Caco-2 (cell line): ENCODE measurements at regions not wholly inside any gene's neighbourhood (a gene's known extent, or its start where the extent isn't known, plus 50 kb on each side); places are given as distances from the start of the nearest gene placed in this dataset.

Source experiments
- BruUV-seq: library from RNA; stranded (reverse); fragments of 400-500 nt; replicated peaks from 2 replicates; lab custom pipeline; 2021; lab: Mats Ljungman, UMichigan
- CTCF ChIA-PET: fragments of 300-600 bp; sonication (Branson Sonifier 250); formaldehyde crosslinking; loops from one replicate; lab custom pipeline; 2022; ENCODE audit warnings: antibody characterized with exemption; lab: Charles Lee
- POLR2A ChIA-PET: fragments of 300-600 bp; sonication (Branson Sonifier 250); formaldehyde crosslinking; loops from one replicate; lab custom pipeline; 2022; ENCODE audit warnings: antibody characterized with exemption; lab: Charles Lee
- DNase-seq, 2 experiments: peaks; one replicate each; pipeline versions ENCODE4 v3.0.0 to v3.0.0-alpha.2; 2020 to 2022
- H3K27me3 ChIP-seq: replicated peaks from 2 replicates; pipeline ENCODE4 v1.6.0; 2011; ENCODE audit warnings: low read length; ENCODE audit not compliant: control insufficient read depth, insufficient read depth
- H3K36me3 ChIP-seq: 2 replicates; pipeline ENCODE4 v1.5.1; 2011; ENCODE audit warnings: low read length; ENCODE audit not compliant: control insufficient read depth, insufficient read depth
- H3K4me1 ChIP-seq: fragments of 250-450 bp; sonication (Bioruptor Pico); 2 replicates; pipeline ENCODE4 v1.5.1; 2020; ENCODE audit warnings: mild to moderate bottlenecking
- H3K4me3 ChIP-seq: 2 replicates; pipeline ENCODE4 v1.5.1; 2011; ENCODE audit warnings: low read depth, mild to moderate bottlenecking, control low read depth, low read length
- H3K9me3 ChIP-seq: fragments of 250-450 bp; sonication (Bioruptor Pico); 2 replicates; pipeline ENCODE4 v1.5.1; 2020; ENCODE audit warnings: mild to moderate bottlenecking, moderate library complexity
- H3K27ac Mint-ChIP-seq: one replicate; pipeline ENCODE4 v1.8.0; 2022; ENCODE audit warnings: mixed read lengths; ENCODE audit not compliant: unreplicated experiment
- H3K27me3 Mint-ChIP-seq: one replicate; pipeline ENCODE4 v1.8.0; 2022; ENCODE audit warnings: mixed read lengths; ENCODE audit not compliant: insufficient read depth, unreplicated experiment
- H3K36me3 Mint-ChIP-seq: one replicate; pipeline ENCODE4 v1.8.0; 2022; ENCODE audit warnings: mild to moderate bottlenecking, mixed read lengths; ENCODE audit not compliant: insufficient read depth, unreplicated experiment
- H3K4me1 Mint-ChIP-seq: one replicate; pipeline ENCODE4 v1.8.0; 2022; ENCODE audit warnings: low read depth, mixed read lengths; ENCODE audit not compliant: unreplicated experiment
- H3K4me3 Mint-ChIP-seq: one replicate; pipeline ENCODE4 v1.8.0; 2022; ENCODE audit warnings: mild to moderate bottlenecking, moderate library complexity, mixed read lengths; ENCODE audit not compliant: unreplicated experiment
- H3K9me3 Mint-ChIP-seq: one replicate; pipeline ENCODE4 v1.8.0; 2022; ENCODE audit warnings: mixed read lengths; ENCODE audit not compliant: unreplicated experiment
- CTCF ChIP-seq, 2 experiments: fragments of 200-600 bp in 1 of 2; IDR thresholded peaks; 1 replicate in 1 of 2; 2 replicates in 1 of 2; pipeline versions ENCODE4 v1.5.1 to v1.8.0; 2011 to 2022; ENCODE audit warnings: antibody characterized with exemption in 1 of 2, control low read depth in 1 of 2, inconsistent platforms in 1 of 2, low read depth in 1 of 2, low read length in 1 of 2, mild to moderate bottlenecking in 1 of 2, moderate library complexity in 1 of 2; ENCODE audit not compliant: insufficient read depth in 1 of 2, severe bottlenecking in 1 of 2, unreplicated experiment in 1 of 2
- intact Hi-C: fragments of 100-400 bp; cut with micrococcal nuclease; formaldehyde crosslinking; loops from one replicate; pipeline ENCODE4 v1.10.0; 2022; ENCODE audit not compliant: unreplicated experiment

GRCh38 chr16:9404811-9405210 is 313.4 kb downstream of the HAPSTR1 start:
- H3K4me3 Mint-ChIP-seq = no peak overlapping the region
- peaks cover 3% of the 10 kb centered on the region for H3K27me3 Mint-ChIP-seq
- H3K4me1 Mint-ChIP-seq = no peaks in the 10 kb centered on the region
- ChIA-PET POLR2A (no interaction called here), CTCF (no interaction called here)
- H3K36me3 Mint-ChIP-seq = no peaks in the 10 kb centered on the region
- BruUV-seq = no TSS peak
- no peak overlapping the region for H3K4me3 ChIP-seq
- TF ChIP-seq CTCF (IDR thresholded peaks at IDR 0.05; ENCODE audit: insufficient read depth in 1 of 2, low read depth in 1 of 2, low read length in 1 of 2, severe bottlenecking in 1 of 2, unreplicated experiment in 1 of 2) = no peak
- H3K9me3 ChIP-seq = no peaks in the 10 kb centered on the region
- no peaks in the 10 kb centered on the region for H3K4me1 ChIP-seq
- no peaks in the 10 kb centered on the region for H3K9me3 Mint-ChIP-seq
- H3K27me3 ChIP-seq = no peaks in the 10 kb centered on the region; the same call in 1 of the 2 replicates
- H3K36me3 ChIP-seq = no peaks in the 10 kb centered on the region
- H3K27ac Mint-ChIP-seq = no peak overlapping the region
- DNase-seq = no peak
- intact Hi-C loops = no loop called here

GRCh38 chr16:9406038-9406712 is 314.7 kb downstream of the HAPSTR1 start:
- POLR2A ChIA-PET = no interaction called here
- Histone ChIP-seq H3K36me3 (no peaks in the 10 kb centered on the region), H3K9me3 (no peaks in the 10 kb centered on the region), H3K4me1 (no peaks in the 10 kb centered on the region), H3K4me3 (no peak overlapping the region), H3K27me3 (no peaks in the 10 kb centered on the region)
- Mint-ChIP-seq H3K27me3 (peaks cover 3% of the 10 kb centered on the region), H3K4me3 (no peak overlapping the region), H3K36me3 (no peaks in the 10 kb centered on the region), H3K4me1 (no peaks in the 10 kb centered on the region), H3K27ac (no peak overlapping the region), H3K9me3 (no peaks in the 10 kb centered on the region)
- TF ChIP-seq CTCF (IDR thresholded peaks at IDR 0.05; ENCODE audit: insufficient read depth in 1 of 2, low read depth in 1 of 2, low read length in 1 of 2, severe bottlenecking in 1 of 2, unreplicated experiment in 1 of 2) = no peak
- CTCF ChIA-PET = no interaction called here
- intact Hi-C loops = no loop called here
- no TSS peak for BruUV-seq
- DNase-seq = no peak

- Mint-ChIP-seq H3K9me3 (no peaks in the 10 kb centered on the region), H3K36me3 (no peaks in the 10 kb centered on the region), H3K4me1 (no peaks in the 10 kb centered on the region), H3K27ac (no peak overlapping the region), H3K27me3 (peaks cover 3% of the 10 kb centered on the region), H3K4me3 (no peak overlapping the region)
- DNase-seq = no peak
- Histone ChIP-seq H3K36me3 (no peaks in the 10 kb centered on the region), H3K4me1 (no peaks in the 10 kb centered on the region), H3K9me3 (no peaks in the 10 kb centered on the region), H3K27me3 (no peaks in the 10 kb centered on the region), H3K4me3 (no peak overlapping the region)
- ChIA-PET CTCF (no interaction called here), POLR2A (no interaction called here)
- intact Hi-C loops = no loop called here
- BruUV-seq = no TSS peak
- TF ChIP-seq CTCF (IDR thresholded peaks at IDR 0.05; ENCODE audit: insufficient read depth in 1 of 2, low read depth in 1 of 2, low read length in 1 of 2, severe bottlenecking in 1 of 2, unreplicated experiment in 1 of 2) = no peak
These were observed 315.8 kb downstream of the HAPSTR1 start for GRCh38 chr16:9407206-9407758.
